Sigmoid colon (tissue), 4 donors: ENCODE measurements at regions not wholly inside any gene's neighbourhood (a gene's known extent, or its start where the extent isn't known, plus 50 kb on each side); places are given as distances from the start of the nearest gene placed in this dataset.

Experiments
- CTCF ChIP-seq, 4 experiments: fragments of 450-650 bp in 3 of 4; fragments of 200-600 bp in 1 of 4; IDR thresholded peaks; one replicate each; pipeline ENCODE4 v1.5.1; 2016 to 2019; ENCODE audit warnings: antibody characterized with exemption in 4 of 4, mild to moderate bottlenecking in 3 of 4, moderate library complexity in 2 of 4
- POLR2A ChIP-seq, 2 donors: fragments of 450-650 bp; IDR thresholded peaks; one replicate each; pipeline ENCODE4 v1.6.1; 2016; ENCODE audit warnings: antibody characterized with exemption in 2 of 2, mild to moderate bottlenecking in 2 of 2, moderate library complexity in 2 of 2
- POLR2AphosphoS5 ChIP-seq, 4 donors: sonication (generic); formaldehyde crosslinking; IDR thresholded peaks; one replicate each; pipeline ENCODE4 v1.6.1; 2017; ENCODE audit warnings: antibody characterized with exemption in 4 of 4

- TF ChIP-seq POLR2AphosphoS5 (IDR thresholded peaks at IDR 0.05) (no peak), CTCF (IDR thresholded peaks at IDR 0.05) (no peak), POLR2A (IDR thresholded peaks at IDR 0.05) (no peak)
These were observed 62.4 kb upstream of the PDK4 start for GRCh38 chr7:95658676-95659075.
